ENCODE measurements at regions not wholly inside any gene's neighbourhood (a gene's known extent, or its start where the extent isn't known, plus 50 kb on each side); places are given as distances from the start of the nearest gene placed in this dataset.

DNA sequence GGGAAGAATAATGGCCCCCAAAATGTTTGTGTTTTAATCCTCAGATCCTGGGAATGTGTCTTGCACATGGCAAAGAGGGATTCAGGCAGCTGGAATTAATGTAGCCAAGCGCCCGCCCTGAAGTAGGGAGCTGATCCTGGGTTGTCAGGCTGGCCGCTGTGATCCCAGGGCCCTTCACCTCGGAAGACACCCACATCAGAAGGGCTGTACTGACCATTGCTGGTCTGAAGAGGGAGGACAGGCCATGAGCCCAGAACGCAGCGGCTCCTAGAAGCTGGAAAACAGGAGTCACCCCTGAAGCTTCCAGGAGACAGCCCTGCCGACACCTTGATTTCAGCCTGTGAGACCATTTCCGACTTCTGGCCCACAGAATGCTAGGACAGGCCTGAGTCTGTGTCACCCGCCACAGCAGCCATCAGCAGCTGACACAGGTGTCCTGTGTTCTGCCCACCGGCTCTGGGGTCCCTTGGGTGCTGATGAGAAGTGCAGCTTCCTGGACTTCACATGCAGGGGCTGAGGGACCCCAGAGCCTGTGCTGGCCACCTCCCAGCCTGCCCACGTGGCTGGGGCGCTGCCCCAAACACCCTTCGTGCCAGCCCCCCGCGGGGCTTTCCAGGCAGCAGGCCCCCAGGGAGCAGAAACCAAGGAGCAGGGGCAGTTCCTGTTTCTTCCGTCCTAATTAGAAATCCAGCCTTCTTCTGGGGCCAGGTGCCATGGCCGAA is 86.3 kb downstream of the ERMARD start:
- peak; percentile 40 for DNase-seq (ENCODE audit: low spot score)
- Histone ChIP-seq H3K36me3 (no peaks in the 10 kb centered on the region), H3K27ac (no peak overlapping the region), H3K4me3 (no peak overlapping the region), H3K27me3 (no peaks in the 10 kb centered on the region), H3K4me1 (no peaks in the 10 kb centered on the region), H3K9me3 (no peaks in the 10 kb centered on the region)
- TF ChIP-seq CTCF (IDR thresholded peaks at IDR 0.05): no peak

DNA sequence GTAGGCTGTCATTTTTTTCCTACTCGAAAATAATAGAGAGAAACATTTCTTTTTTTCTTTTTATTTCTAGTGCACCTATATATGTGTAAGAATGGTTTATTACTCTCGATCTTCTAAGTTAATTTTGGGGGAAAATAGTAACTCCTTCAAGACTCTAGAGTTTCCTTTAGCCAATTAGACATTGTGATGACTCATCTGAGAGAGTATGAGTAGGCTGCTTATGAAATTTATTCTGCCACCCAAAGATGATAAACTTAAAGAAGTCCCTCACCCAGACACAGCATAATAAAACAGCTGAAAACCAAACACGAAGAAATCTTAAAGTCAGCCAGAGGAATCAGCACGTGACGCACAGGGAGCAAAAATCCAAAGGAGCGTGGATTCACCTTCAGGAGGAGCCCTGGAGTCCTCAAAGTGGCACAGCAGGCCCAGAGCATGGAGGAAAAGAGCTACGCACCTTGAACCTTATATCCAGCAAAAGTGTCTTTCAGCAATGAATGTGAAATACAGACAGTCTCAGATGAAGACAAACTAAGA is 81.9 kb downstream of the ERMARD start:
- no peaks in the 10 kb centered on the region for H3K4me1 ChIP-seq
- no peaks in the 10 kb centered on the region for H3K36me3 ChIP-seq
- H3K27ac ChIP-seq: no peak overlapping the region
- H3K27me3 ChIP-seq: no peaks in the 10 kb centered on the region
- no peak overlapping the region for H3K4me3 ChIP-seq
- no peak for TF ChIP-seq CTCF (IDR thresholded peaks at IDR 0.05)
- DNase-seq (ENCODE audit: low spot score): no peak
- no peaks in the 10 kb centered on the region for H3K9me3 ChIP-seq

- Histone ChIP-seq H3K4me1 (no peaks in the 10 kb centered on the region), H3K27me3 (no peaks in the 10 kb centered on the region), H3K9me3 (no peaks in the 10 kb centered on the region), H3K4me3 (no peak overlapping the region), H3K36me3 (no peaks in the 10 kb centered on the region), H3K27ac (no peak overlapping the region)
- DNase-seq (ENCODE audit: low spot score): peak; percentile 16
- TF ChIP-seq CTCF (IDR thresholded peaks at IDR 0.05): no peak
Observed at GRCh38 chr6:169832247-169832948, 81.0 kb downstream of the ERMARD start.

DNA sequence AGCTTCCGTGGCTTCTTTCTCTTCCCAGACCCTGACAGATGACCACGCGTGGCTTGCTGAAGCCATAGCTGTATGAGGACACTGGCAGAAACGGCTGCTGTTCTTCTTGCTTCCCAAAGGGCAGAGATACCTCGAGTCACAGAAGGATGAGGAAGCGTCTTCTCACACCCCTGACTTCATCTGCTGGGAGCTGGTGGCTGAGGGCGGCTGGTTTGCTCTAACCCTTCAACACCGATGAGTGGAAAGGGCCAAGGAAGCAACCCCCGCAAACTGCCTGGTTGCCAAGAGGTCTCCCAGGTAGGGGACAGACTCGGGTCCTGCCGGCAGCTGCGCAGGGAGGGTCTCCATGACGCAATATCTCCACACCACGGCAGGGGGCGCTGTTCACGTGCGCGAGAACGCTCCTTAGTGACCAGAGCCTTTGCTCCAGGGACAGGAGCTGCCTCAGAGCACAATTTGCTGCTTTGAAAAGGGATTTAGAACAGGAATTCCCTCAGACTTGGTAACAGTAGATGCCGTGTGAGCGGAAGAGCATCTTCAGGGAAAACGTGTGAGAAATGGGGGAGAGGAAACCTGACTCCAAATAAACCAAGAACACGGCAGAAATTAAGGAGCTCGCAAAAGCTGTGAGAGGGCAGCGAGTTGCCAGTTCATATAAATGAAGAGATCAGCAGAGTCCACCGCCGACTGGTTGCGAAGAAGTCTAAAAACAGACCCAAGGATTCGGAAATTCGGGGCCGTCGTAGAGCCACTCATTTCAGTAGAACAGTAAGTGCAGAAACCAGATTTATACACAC is 80.2 kb downstream of the ERMARD start:
- no peaks in the 10 kb centered on the region for H3K4me1 ChIP-seq
- H3K4me3 ChIP-seq: no peak overlapping the region
- TF ChIP-seq CTCF (IDR thresholded peaks at IDR 0.05): peak; percentile 96 to 99
- peak; percentile 70 for DNase-seq (ENCODE audit: low spot score)
- no peaks in the 10 kb centered on the region for H3K36me3 ChIP-seq
- H3K27ac ChIP-seq: no peak overlapping the region
- no peaks in the 10 kb centered on the region for H3K9me3 ChIP-seq
- H3K27me3 ChIP-seq: no peaks in the 10 kb centered on the region
